Stimulated activated CD4-positive, alpha-beta T cell treated with anti-CD3 and anti-CD28 coated beads, Interleukin-2, amount 100 ng/mL, for 4 hours (primary cell): ENCODE measurements at regions not wholly inside any gene's neighbourhood (a gene's known extent, or its start where the extent isn't known, plus 50 kb on each side); places are given as distances from the start of the nearest gene placed in this dataset.
"Not testable (repeated sequence)": the region's sequence is repeated elsewhere in the genome, so short reads cannot be mapped to it uniquely, and the experiment has no call there.

Experiments
- DNase-seq: peaks from one replicate; pipeline ENCODE4 v3.0.0-alpha.2; 2020; ENCODE audit warnings: low read depth

- DNase-seq = no peak
These were observed 411.7 kb upstream of the MYT1L start for GRCh38 chr2:2742726-2743125.

GRCh38 chr2:2740238-2740775, 409.2 kb upstream of the MYT1L start:
- DNase-seq = no peak

- no peak for DNase-seq
These were observed 408.2 kb upstream of the MYT1L start for GRCh38 chr2:2739231-2739795.

- no peak for DNase-seq
These were observed 407.6 kb upstream of the MYT1L start for GRCh38 chr2:2738684-2739083.

GRCh38 chr2:2738276-2738675, 407.2 kb upstream of the MYT1L start:
- DNase-seq = no peak

GRCh38 chr2:2735041-2735440, 404.0 kb upstream of the MYT1L start:
- no peak for DNase-seq

GRCh38 chr2:2734308-2734707, 403.2 kb upstream of the MYT1L start:
- no peak for DNase-seq

GRCh38 chr2:2733818-2734217, 402.7 kb upstream of the MYT1L start:
- no peak for DNase-seq

- DNase-seq = no peak
These were observed 401.4 kb upstream of the MYT1L start for GRCh38 chr2:2732331-2733119.

GRCh38 chr2:2731816-2732284, 400.8 kb upstream of the MYT1L start:
- no peak for DNase-seq

- no peak for DNase-seq
These were observed 400.2 kb upstream of the MYT1L start for GRCh38 chr2:2731101-2731815.

- DNase-seq = no peak
These were observed 399.3 kb upstream of the MYT1L start for GRCh38 chr2:2730301-2730833.

GRCh38 chr2:2729246-2729645, 398.2 kb upstream of the MYT1L start:
- no peak for DNase-seq

GRCh38 chr2:2728635-2729034, 397.6 kb upstream of the MYT1L start:
- DNase-seq = no peak

GRCh38 chr2:2727876-2728511, 396.9 kb upstream of the MYT1L start:
- DNase-seq = no peak

- DNase-seq = no peak
These were observed 395.1 kb upstream of the MYT1L start for GRCh38 chr2:2726163-2726562.

- no peak for DNase-seq
These were observed 392.0 kb upstream of the MYT1L start for GRCh38 chr2:2723064-2723463.

GRCh38 chr2:2721296-2721835, 390.3 kb upstream of the MYT1L start:
- DNase-seq = no peak

- not testable (repeated sequence) for DNase-seq
These were observed 389.7 kb upstream of the MYT1L start for GRCh38 chr2:2720806-2721205.

GRCh38 chr2:2720351-2720750, 389.3 kb upstream of the MYT1L start:
- no peak for DNase-seq

GRCh38 chr2:2719781-2720180, 388.7 kb upstream of the MYT1L start:
- no peak for DNase-seq

GRCh38 chr2:2719015-2719414, 387.9 kb upstream of the MYT1L start:
- no peak for DNase-seq
